Fibroblast of mammary gland (primary cell): ENCODE measurements at regions not wholly inside any gene's neighbourhood (a gene's known extent, or its start where the extent isn't known, plus 50 kb on each side); places are given as distances from the start of the nearest gene placed in this dataset.

Source experiments
- DNase-seq: peaks from one replicate; pipeline ENCODE4 v3.0.0-alpha.2; 2010; ENCODE audit warnings: low read depth
- H3K4me3 ChIP-seq: 2 replicates; pipeline ENCODE4 v1.5.1; 2011; ENCODE audit warnings: low read depth, mild to moderate bottlenecking, low read length, moderate library complexity; ENCODE audit not compliant: control insufficient read depth
- TF ChIP-seq, protein P1 (sequence below): conservative IDR thresholded peaks from 2 replicates; pipeline ENCODE4 v1.5.1; 2011; ENCODE audit warnings: low read depth, low read length, inconsistent platforms; ENCODE audit not compliant: control insufficient read depth, insufficient read depth

DNA sequence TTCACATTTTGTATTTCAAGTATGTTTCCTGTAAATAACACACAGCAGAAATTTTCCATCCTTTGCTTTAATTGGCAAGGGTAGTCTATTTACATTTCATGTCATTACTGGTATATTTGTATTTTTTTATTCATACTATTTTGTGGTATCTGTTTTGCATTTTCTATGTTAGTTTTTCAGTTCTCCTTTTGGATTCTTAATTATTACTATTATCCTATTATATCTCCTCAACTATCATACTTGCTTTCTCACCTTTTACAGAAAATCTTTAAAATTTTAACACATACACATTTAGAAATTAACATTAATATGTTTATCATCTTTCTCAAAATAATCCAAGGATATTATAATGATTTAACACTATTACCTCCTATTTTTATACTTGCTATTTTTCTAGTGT, 918.3 kb upstream of the MAP3K7 start:
- TF ChIP-seq, protein P1, sequence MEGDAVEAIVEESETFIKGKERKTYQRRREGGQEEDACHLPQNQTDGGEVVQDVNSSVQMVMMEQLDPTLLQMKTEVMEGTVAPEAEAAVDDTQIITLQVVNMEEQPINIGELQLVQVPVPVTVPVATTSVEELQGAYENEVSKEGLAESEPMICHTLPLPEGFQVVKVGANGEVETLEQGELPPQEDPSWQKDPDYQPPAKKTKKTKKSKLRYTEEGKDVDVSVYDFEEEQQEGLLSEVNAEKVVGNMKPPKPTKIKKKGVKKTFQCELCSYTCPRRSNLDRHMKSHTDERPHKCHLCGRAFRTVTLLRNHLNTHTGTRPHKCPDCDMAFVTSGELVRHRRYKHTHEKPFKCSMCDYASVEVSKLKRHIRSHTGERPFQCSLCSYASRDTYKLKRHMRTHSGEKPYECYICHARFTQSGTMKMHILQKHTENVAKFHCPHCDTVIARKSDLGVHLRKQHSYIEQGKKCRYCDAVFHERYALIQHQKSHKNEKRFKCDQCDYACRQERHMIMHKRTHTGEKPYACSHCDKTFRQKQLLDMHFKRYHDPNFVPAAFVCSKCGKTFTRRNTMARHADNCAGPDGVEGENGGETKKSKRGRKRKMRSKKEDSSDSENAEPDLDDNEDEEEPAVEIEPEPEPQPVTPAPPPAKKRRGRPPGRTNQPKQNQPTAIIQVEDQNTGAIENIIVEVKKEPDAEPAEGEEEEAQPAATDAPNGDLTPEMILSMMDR: no peak
- DNase-seq: no peak
- no peak overlapping the region for H3K4me3 ChIP-seq

DNA sequence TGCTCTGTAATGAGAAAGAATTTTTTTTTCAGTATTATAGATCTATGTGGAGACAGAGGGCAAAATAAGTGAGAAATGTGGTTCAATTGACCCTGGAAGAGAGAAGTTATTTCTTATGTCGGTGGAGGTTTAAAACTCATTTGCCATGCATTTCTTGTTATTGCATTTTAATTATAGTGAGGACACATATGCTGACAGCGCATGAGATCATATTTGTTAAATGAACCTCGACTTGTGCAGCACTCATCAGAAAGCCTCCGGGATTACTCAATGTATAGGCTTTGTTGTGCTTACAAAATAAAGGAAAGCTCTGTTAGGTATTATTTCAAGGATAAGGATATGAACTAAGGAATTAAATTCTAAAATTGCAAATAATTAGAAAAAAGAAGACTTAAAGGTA, 915.1 kb upstream of the MAP3K7 start:
- no peak overlapping the region for H3K4me3 ChIP-seq
- TF ChIP-seq, protein P1: no peak
- DNase-seq: no peak

DNA sequence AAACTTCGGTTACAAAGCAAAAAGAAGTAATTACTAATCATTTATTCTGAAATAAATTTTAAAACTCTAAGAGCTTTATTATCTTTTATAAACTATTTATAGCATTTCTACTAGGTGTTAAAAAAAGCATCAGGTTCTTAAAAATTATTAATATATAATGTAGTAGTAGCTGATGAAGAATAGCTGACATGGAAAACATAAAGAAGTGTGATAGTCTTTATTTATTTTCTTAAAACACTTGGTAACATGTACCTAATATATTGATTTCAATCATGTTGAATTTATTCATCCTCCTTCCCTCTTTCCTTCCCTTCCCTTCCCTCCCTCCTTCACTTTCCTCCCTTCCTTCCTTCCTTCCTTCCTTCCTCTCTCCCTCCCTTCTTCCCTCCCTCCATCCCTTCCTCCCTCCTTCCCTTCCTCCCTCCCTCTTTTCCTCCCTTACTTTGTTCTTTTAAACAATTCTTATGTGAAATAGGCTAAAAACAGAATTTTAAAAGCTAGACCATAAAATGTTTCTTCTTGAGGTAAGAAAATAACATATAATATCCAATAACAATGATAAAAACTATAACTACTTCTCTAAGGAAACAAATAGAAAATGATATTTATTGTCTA, 913.9 kb upstream of the MAP3K7 start:
- no peak for DNase-seq
- H3K4me3 ChIP-seq: no peak overlapping the region
- TF ChIP-seq, protein P1: no peak

DNA sequence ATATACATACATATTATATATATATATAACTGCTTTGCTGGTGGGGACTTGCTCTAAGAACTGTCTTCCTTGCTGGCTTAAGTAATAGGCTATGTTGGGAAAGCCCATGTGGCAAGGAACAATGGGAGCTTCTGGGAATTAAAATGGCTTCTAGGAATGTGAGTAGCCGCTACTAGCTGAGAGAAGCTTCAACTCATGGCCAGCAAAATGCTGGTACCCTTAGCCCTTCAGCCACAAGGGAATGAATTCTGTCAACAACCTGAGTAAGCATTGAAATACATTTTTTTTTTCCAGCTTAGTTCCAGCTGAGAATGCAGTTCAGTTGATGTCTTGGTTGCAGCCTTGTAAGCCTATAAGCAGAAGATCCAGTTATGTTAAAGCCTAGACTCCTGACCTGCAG, 911.7 kb upstream of the MAP3K7 start:
- H3K4me3 ChIP-seq: no peak overlapping the region
- TF ChIP-seq, protein P1: no peak
- DNase-seq: no peak

DNA sequence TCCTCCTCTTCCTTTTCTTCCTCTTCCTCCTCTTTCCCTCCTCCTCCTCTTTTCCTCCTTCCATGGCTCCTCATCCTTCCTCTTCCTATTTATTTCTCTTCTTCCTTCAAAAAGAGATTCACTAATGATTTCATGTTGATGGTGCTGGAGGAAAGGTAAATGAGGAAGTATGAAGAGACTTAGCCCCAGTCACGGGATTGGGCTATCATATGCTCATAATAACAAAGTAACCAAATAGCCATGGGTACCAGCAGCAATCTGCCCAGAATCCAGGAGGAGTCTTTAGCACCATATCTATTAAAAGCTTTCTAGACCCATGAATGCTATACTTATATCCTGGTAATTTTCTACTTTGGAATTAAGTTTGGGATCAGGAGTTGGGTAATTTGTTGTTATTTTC, 910.9 kb upstream of the MAP3K7 start:
- no peak overlapping the region for H3K4me3 ChIP-seq
- DNase-seq: no peak
- TF ChIP-seq, protein P1: no peak

DNA sequence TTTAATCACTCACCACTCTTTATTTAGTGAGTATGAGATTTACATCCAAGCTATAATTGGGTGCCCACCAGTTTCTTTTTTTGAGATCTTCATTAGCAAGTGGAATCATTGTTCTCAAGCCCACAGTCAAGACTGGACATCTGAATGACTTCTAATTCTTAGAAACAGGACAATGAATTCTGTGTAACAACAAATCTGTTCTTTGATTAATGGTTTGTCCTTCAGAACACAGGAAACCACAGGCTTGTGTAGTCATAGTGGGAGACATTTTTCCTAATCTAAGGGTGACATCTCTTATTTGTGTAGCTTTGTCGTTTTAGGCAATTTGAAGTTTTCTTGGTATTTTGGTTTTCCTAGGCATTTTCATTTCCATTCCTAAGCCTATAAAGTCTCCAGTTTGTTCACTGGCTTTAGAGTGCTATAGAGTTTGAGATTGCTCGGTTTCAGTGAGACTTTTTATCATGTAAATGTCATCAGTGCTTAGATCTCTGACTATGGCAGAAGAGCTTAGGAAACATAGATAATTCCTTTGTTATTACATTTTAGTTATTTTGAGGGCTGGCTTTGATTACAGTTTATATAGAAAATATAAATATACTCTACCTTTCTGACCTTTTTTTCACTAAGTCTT, 903.9 kb upstream of the MAP3K7 start:
- H3K4me3 ChIP-seq: no peak overlapping the region
- TF ChIP-seq, protein P1: no peak
- no peak for DNase-seq

DNA sequence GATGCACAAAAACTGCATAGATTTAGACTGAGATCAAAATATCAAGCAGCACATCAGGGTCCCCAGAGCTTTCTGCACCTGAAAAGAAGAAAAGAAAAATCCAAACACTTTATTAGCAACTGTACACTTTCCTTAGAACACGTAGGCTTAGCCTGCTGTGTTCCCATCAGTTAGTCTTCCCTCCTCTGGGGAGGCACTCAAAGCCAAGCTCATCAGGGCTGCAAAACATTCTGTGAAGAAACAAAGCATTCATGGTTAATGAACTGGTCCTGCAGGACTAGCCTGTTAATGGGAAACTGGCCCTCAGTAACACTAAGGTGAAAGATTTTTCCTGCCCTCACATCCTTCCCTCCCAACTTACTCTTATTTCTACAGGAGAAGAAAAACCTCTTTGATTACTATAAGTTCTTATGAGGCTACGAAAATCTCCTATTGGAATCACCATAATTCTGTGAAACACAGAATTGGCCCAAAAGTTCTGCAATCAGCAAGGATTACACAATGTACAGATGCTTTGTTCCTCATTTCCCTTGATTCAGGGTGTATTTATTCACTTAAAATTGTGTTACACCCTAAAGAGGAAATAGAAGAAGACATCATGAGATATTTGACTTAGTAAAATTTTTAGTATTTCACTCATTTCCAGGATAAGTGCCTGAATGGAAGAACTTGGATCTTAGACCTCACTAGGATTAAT, 901.0 kb upstream of the MAP3K7 start:
- no peak for DNase-seq
- no peak overlapping the region for H3K4me3 ChIP-seq
- TF ChIP-seq, protein P1: no peak
